Fibroblast of the aortic adventitia (primary cell): ENCODE measurements at regions not wholly inside any gene's neighbourhood (a gene's known extent, or its start where the extent isn't known, plus 50 kb on each side); places are given as distances from the start of the nearest gene placed in this dataset.

Experiments
- DNase-seq: peaks from one replicate; pipeline ENCODE4 v3.0.0-alpha.2; 2010; ENCODE audit warnings: low read depth
- H3K4me3 ChIP-seq: 2 replicates; pipeline ENCODE4 v1.5.1; 2011; ENCODE audit warnings: low read depth, mild to moderate bottlenecking, control low read depth, low read length, moderate library complexity
- TF ChIP-seq, protein P1 (sequence below): IDR thresholded peaks from 2 replicates; pipeline ENCODE4 v1.5.1; 2011; ENCODE audit warnings: mild to moderate bottlenecking, low read length, control low read depth, inconsistent platforms; ENCODE audit not compliant: insufficient read depth

- no peak overlapping the region for H3K4me3 ChIP-seq
- DNase-seq, result no peak
- TF ChIP-seq, protein P1, sequence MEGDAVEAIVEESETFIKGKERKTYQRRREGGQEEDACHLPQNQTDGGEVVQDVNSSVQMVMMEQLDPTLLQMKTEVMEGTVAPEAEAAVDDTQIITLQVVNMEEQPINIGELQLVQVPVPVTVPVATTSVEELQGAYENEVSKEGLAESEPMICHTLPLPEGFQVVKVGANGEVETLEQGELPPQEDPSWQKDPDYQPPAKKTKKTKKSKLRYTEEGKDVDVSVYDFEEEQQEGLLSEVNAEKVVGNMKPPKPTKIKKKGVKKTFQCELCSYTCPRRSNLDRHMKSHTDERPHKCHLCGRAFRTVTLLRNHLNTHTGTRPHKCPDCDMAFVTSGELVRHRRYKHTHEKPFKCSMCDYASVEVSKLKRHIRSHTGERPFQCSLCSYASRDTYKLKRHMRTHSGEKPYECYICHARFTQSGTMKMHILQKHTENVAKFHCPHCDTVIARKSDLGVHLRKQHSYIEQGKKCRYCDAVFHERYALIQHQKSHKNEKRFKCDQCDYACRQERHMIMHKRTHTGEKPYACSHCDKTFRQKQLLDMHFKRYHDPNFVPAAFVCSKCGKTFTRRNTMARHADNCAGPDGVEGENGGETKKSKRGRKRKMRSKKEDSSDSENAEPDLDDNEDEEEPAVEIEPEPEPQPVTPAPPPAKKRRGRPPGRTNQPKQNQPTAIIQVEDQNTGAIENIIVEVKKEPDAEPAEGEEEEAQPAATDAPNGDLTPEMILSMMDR, result no peak
Observed at GRCh38 chr5:88398316-88398715, 129.7 kb upstream of the TMEM161B start.

- no peak overlapping the region for H3K4me3 ChIP-seq
- DNase-seq, result no peak
- TF ChIP-seq, protein P1, result no peak
Observed at GRCh38 chr5:88396751-88397281, 128.2 kb upstream of the TMEM161B start.

- no peak overlapping the region for H3K4me3 ChIP-seq
- TF ChIP-seq, protein P1, result no peak
- no peak for DNase-seq
Observed at GRCh38 chr5:88396000-88396535, 127.4 kb upstream of the TMEM161B start.

GRCh38 chr5:88395264-88395663 is 126.6 kb upstream of the TMEM161B start:
- no peak overlapping the region for H3K4me3 ChIP-seq
- TF ChIP-seq, protein P1, result no peak
- DNase-seq, result no peak

- DNase-seq, result no peak
- TF ChIP-seq, protein P1, result no peak
- no peak overlapping the region for H3K4me3 ChIP-seq
Observed at GRCh38 chr5:88394536-88395175, 126.0 kb upstream of the TMEM161B start.

- no peak overlapping the region for H3K4me3 ChIP-seq
- TF ChIP-seq, protein P1, result no peak
- DNase-seq, result no peak
Observed at GRCh38 chr5:88393716-88394535, 125.3 kb upstream of the TMEM161B start.
